Bronchial epithelial cell (primary cell): ENCODE measurements at regions not wholly inside any gene's neighbourhood (a gene's known extent, or its start where the extent isn't known, plus 50 kb on each side); places are given as distances from the start of the nearest gene placed in this dataset.

ENCODE experiments used
- DNase-seq: peaks from one replicate; pipeline ENCODE4 v3.0.0-alpha.2; 2010; ENCODE audit warnings: low read depth
- FAIRE-seq: peaks from 2 replicates; lab custom pipeline; 2011; peaks lifted over from hg19 to GRCh38; lab: Jason Lieb, UNC
- H3K27me3 ChIP-seq: 2 replicates; pipeline ENCODE4 v1.5.1; 2011; ENCODE audit warnings: low read length; ENCODE audit not compliant: control insufficient read depth, insufficient read depth
- H3K36me3 ChIP-seq: 2 replicates; pipeline ENCODE4 v1.5.1; 2011; ENCODE audit warnings: low read length; ENCODE audit not compliant: control insufficient read depth, insufficient read depth
- H3K4me3 ChIP-seq: 2 replicates; pipeline ENCODE4 v1.5.1; 2011; ENCODE audit warnings: mild to moderate bottlenecking, low read depth, low read length, control low read depth
- TF ChIP-seq, protein P1 (sequence below): IDR thresholded peaks from 2 replicates; pipeline ENCODE4 v1.5.1; 2011; ENCODE audit warnings: mild to moderate bottlenecking, moderate library complexity, low read length, control low read depth, inconsistent platforms; ENCODE audit not compliant: insufficient read depth, severe bottlenecking

- H3K27me3 ChIP-seq, result no peaks in the 10 kb centered on the region
- peaks cover 1% of the 10 kb centered on the region for H3K36me3 ChIP-seq
- DNase-seq, result peak; percentile 80
- TF ChIP-seq, protein P1, sequence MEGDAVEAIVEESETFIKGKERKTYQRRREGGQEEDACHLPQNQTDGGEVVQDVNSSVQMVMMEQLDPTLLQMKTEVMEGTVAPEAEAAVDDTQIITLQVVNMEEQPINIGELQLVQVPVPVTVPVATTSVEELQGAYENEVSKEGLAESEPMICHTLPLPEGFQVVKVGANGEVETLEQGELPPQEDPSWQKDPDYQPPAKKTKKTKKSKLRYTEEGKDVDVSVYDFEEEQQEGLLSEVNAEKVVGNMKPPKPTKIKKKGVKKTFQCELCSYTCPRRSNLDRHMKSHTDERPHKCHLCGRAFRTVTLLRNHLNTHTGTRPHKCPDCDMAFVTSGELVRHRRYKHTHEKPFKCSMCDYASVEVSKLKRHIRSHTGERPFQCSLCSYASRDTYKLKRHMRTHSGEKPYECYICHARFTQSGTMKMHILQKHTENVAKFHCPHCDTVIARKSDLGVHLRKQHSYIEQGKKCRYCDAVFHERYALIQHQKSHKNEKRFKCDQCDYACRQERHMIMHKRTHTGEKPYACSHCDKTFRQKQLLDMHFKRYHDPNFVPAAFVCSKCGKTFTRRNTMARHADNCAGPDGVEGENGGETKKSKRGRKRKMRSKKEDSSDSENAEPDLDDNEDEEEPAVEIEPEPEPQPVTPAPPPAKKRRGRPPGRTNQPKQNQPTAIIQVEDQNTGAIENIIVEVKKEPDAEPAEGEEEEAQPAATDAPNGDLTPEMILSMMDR, result no peak
- H3K4me3 ChIP-seq, result no peak overlapping the region
- peak; percentile 77 for FAIRE-seq
These were observed 59.0 kb upstream of the MACF1 start for GRCh38 chr1:39145331-39145965.

GRCh38 chr1:39146681-39147080, 57.8 kb upstream of the MACF1 start:
- Histone ChIP-seq H3K27me3 (no peaks in the 10 kb centered on the region), H3K36me3 (peaks cover 1% of the 10 kb centered on the region), H3K4me3 (no peak overlapping the region)
- TF ChIP-seq, protein P1, result no peak
- DNase-seq, result no peak
- FAIRE-seq, result no peak

DNA sequence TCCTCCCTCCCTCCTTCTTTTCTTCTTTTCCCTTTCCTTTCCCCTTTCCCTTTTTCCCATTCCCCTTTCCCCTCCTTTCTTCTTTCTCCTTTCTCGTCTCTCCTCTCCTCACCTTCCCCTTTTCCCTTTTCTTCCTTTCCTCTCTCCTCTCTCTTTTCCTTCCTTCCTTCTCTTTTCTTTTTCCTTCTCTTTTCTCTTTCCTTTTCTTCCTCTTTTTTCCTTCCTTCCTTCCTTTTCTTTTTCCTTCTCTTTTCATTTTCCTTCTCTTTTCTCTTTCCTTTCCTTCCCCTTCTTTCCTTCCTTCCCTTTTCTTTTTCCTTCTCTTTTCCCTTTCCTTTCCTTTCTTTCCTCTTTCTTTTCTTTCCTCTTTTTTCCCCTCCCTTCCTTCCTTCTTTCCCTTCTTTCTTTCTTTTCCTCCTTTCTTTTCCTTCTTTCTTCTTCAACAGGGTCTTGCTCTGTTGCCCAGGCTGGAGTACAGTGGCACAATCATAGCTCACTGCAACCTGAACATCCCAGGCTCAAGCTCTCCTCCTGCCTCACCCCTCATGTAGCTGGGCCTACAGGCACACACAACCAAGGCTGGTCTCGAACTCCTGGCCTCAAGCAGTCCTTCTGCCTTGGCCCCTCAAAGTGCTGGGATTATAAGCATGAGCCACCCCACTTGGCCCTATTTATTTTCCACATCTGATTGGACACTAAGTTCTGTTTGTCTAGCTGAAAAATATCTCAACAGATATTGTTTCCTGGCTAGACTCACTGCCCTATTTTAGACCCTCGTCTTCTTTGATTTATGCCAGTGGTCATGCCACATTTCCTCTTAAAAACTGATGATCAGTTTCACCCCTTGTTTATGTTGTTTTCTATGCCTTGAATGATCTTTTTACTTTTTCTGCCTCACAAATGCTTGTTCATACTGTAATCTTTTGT, 57.1 kb upstream of the MACF1 start:
- DNase-seq (no peak), FAIRE-seq (no peak)
- Histone ChIP-seq H3K36me3 (peaks cover 1% of the 10 kb centered on the region), H3K4me3 (no peak overlapping the region), H3K27me3 (no peaks in the 10 kb centered on the region)
- TF ChIP-seq, protein P1, result no peak

DNA sequence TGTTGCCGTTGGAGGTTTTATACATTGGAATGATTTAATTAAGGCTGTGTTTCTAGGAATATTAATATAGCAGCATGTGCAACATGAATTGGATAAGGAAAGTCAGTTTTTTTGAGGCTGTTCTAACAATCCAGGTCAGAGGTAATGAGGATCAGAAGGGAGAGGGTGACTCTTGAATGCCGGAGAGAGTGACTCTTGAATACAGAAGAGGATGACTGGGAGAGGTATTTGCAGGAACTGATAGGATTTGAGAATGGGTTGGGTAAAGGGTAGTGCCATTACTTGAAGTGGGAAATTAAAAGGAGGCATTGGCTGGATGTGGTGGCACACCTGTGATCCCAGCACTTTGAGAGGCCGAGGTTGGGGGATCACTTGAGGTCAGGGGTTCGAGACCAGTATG, 55.6 kb upstream of the MACF1 start:
- H3K27me3 ChIP-seq, result no peaks in the 10 kb centered on the region
- H3K36me3 ChIP-seq, result peaks cover 1% of the 10 kb centered on the region
- no peak for DNase-seq
- TF ChIP-seq, protein P1, result no peak
- no peak for FAIRE-seq
- no peak overlapping the region for H3K4me3 ChIP-seq

DNA sequence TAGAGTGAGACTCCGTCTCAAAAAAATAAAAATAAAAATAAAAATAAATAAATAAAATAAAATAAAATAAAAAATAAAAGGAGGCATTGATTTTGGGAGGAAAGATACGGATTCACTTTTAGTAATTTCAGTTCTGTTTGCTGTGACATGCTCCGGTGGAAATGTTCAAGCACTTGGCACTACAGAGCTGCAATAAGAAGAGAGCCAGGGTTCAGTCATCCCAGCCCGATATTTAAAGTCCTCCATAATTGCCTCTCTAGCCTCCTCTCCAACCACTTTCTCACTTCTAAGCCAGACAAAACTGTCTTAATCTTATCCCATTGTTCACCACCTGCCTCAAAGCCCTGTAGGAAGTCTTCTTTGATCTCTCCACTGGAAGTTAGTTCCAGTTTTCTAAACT, 55.0 kb upstream of the MACF1 start:
- Histone ChIP-seq H3K36me3 (peaks cover 1% of the 10 kb centered on the region), H3K4me3 (no peak overlapping the region), H3K27me3 (no peaks in the 10 kb centered on the region)
- FAIRE-seq (no peak), DNase-seq (no peak)
- TF ChIP-seq, protein P1, result no peak
